ENCODE measurements at regions not wholly inside any gene's neighbourhood (a gene's known extent, or its start where the extent isn't known, plus 50 kb on each side); places are given as distances from the start of the nearest gene placed in this dataset.
A peak's percentile ranks its signal among the peaks of the same experiment; 100 is the strongest.

- peak; percentile 66 for TF ChIP-seq RELB (IDR thresholded peaks at IDR 0.05; ENCODE audit: low read depth)
- TF ChIP-seq SRF (IDR thresholded peaks at IDR 0.05; ENCODE audit: low read depth in 2 of 2, low read length in 2 of 2) = no peak
- no peak for TF ChIP-seq RCOR1 (conservative IDR thresholded peaks at IDR 0.05; ENCODE audit: low read depth, low read length)
- TF ChIP-seq FOS (IDR thresholded peaks at IDR 0.05; ENCODE audit: borderline replicate concordance, extremely low read depth, insufficient read length) = no peak
- TF ChIP-seq NFYA (IDR thresholded peaks at IDR 0.05; ENCODE audit: borderline replicate concordance, low read depth, low read length) = no peak
- no peak for TF ChIP-seq MLLT1 (IDR thresholded peaks at IDR 0.05)
- TF ChIP-seq NFXL1 (IDR thresholded peaks at IDR 0.05; ENCODE audit: borderline replicate concordance) = no peak
- TF ChIP-seq PKNOX1 (IDR thresholded peaks at IDR 0.05) = 0 out of 2 replicates have a peak, but pooled peaks have one; percentile 19
- no peak for TF ChIP-seq HCFC1 (IDR thresholded peaks at IDR 0.05; ENCODE audit: low read length)
- TF ChIP-seq ZNF207 (IDR thresholded peaks at IDR 0.05; ENCODE audit: borderline replicate concordance) = no peak
- peak; percentile 41; the same call in 1 of the 2 replicates for TF ChIP-seq TCF7 (IDR thresholded peaks at IDR 0.05; ENCODE audit: borderline replicate concordance)
- no peak for TF ChIP-seq SMARCA5 (IDR thresholded peaks at IDR 0.05)
- no peak for TF ChIP-seq ZBTB4 (CRISPR knock-in tag; IDR thresholded peaks at IDR 0.05)
- no peak for TF ChIP-seq NRF1 (conservative IDR thresholded peaks at IDR 0.05; ENCODE audit: low read depth, low read length)
- no peak for TF ChIP-seq MYC (IDR thresholded peaks at IDR 0.05; ENCODE audit: insufficient read depth, insufficient read length, insufficient replicate concordance, low read length, severe bottlenecking)
- no peak for TF ChIP-seq E4F1 (IDR thresholded peaks at IDR 0.05; ENCODE audit: borderline replicate concordance, partially characterized antibody)
- TF ChIP-seq PAX8 (IDR thresholded peaks at IDR 0.05) = no peak
- no peak for TF ChIP-seq PBX3 (IDR thresholded peaks at IDR 0.05; ENCODE audit: insufficient replicate concordance, low read depth, low read length)
- TF ChIP-seq MXI1 (IDR thresholded peaks at IDR 0.05; ENCODE audit: low read depth, low read length) = no peak
- TF ChIP-seq EED (IDR thresholded peaks at IDR 0.05; ENCODE audit: low read depth) = no peak
Observed at GRCh38 chr6:25007269-25007699, 71.5 kb upstream of the RIPOR2 start (continued).

Measured in GM12878 (cell line).